CD4-positive, alpha-beta T cell (primary cell): ENCODE measurements at regions not wholly inside any gene's neighbourhood (a gene's known extent, or its start where the extent isn't known, plus 50 kb on each side); places are given as distances from the start of the nearest gene placed in this dataset.
"Not testable (repeated sequence)": the region's sequence is repeated elsewhere in the genome, so short reads cannot be mapped to it uniquely, and the experiment has no call there.

Experiments used
- ATAC-seq: fragments of 200-7000 bp; cut with Tn5 transposase; one replicate; pipeline ENCODE4 v1.10.0; 2022; ENCODE audit warnings: mild to moderate bottlenecking; ENCODE audit not compliant: poor library complexity
- CTCF ChIA-PET: fragments of 350-600 bp; sonication (Branson Sonifier 250); formaldehyde crosslinking; loops from one replicate; lab custom pipeline; 2021; ENCODE audit warnings: antibody characterized with exemption, inconsistent platforms; lab: Charles Lee
- POLR2A ChIA-PET: fragments of 350-600 bp; sonication (Branson Sonifier 250); formaldehyde crosslinking; loops from one replicate; lab custom pipeline; 2021; ENCODE audit warnings: antibody characterized with exemption, inconsistent platforms; lab: Charles Lee
- DNase-seq, 14 experiments: peaks; one replicate each; pipeline ENCODE4 v3.0.0-alpha.2; 2013 to 2020; ENCODE audit warnings: mixed read lengths in 2 of 14
- H3K27ac ChIP-seq, 2 donors: one replicate each; pipeline versions ENCODE4 v1.5.1 to v1.7.0; 2013; ENCODE audit warnings: low read length in 2 of 2, low read depth in 1 of 2, mild to moderate bottlenecking in 1 of 2
- H3K27me3 ChIP-seq, 2 experiments: 1 replicate in 1 of 2; 2 replicates in 1 of 2; pipeline versions ENCODE4 v1.6.1 to v1.7.0; 2013; ENCODE audit warnings: low read length in 2 of 2, control low read depth in 1 of 2, mild to moderate bottlenecking in 1 of 2, moderate library complexity in 1 of 2; ENCODE audit not compliant: insufficient read depth in 2 of 2, control insufficient read depth in 1 of 2
- H3K36me3 ChIP-seq: one replicate; pipeline ENCODE4 v1.6.1; 2013; ENCODE audit warnings: low read length, control low read depth; ENCODE audit not compliant: insufficient read depth
- H3K4me1 ChIP-seq: one replicate; pipeline ENCODE4 v1.6.1; 2013; ENCODE audit warnings: low read length, control low read depth; ENCODE audit not compliant: insufficient read depth
- H3K4me3 ChIP-seq: one replicate; pipeline ENCODE4 v1.5.1; 2013; ENCODE audit warnings: mild to moderate bottlenecking, low read length, moderate library complexity
- H3K9me3 ChIP-seq, 2 experiments: 1 replicate in 1 of 2; 2 replicates in 1 of 2; pipeline versions ENCODE4 v1.6.1 to v1.7.0; 2013; ENCODE audit warnings: low read length in 2 of 2, mild to moderate bottlenecking in 2 of 2, control low read depth in 1 of 2, moderate library complexity in 1 of 2; ENCODE audit not compliant: control insufficient read depth in 1 of 2, insufficient read depth in 1 of 2
- H3K27ac Mint-ChIP-seq: one replicate; pipeline ENCODE4 v1.8.0; 2020; ENCODE audit warnings: mixed read lengths
- H3K27me3 Mint-ChIP-seq: one replicate; pipeline ENCODE4 v1.8.0; 2021; ENCODE audit warnings: mixed read lengths
- H3K36me3 Mint-ChIP-seq: one replicate; pipeline ENCODE4 v1.8.0; 2021; ENCODE audit warnings: low read depth, mixed read lengths
- H3K4me1 Mint-ChIP-seq: one replicate; pipeline ENCODE4 v1.8.0; 2021; ENCODE audit warnings: low read depth, mixed read lengths
- H3K4me3 Mint-ChIP-seq: one replicate; pipeline ENCODE4 v1.8.0; 2020; ENCODE audit warnings: mild to moderate bottlenecking, mixed read lengths
- H3K9me3 Mint-ChIP-seq: one replicate; pipeline ENCODE4 v1.8.0; 2020; ENCODE audit warnings: mixed read lengths
- intact Hi-C, 2 experiments: fragments of 100-400 bp; cut with DNase I in 1 of 2; cut with micrococcal nuclease in 1 of 2; formaldehyde crosslinking; loops; one replicate each; pipeline versions ENCODE4 v1.15.1 to v1.9.0; 2023 to 2025; cut with DNase I, micrococcal nuclease
- TF ChIP-seq, protein P1 (sequence below): fragments of 200-600 bp; IDR thresholded peaks from one replicate; pipeline ENCODE4 v1.8.0; 2022; ENCODE audit warnings: antibody characterized with exemption, mild to moderate bottlenecking

DNA sequence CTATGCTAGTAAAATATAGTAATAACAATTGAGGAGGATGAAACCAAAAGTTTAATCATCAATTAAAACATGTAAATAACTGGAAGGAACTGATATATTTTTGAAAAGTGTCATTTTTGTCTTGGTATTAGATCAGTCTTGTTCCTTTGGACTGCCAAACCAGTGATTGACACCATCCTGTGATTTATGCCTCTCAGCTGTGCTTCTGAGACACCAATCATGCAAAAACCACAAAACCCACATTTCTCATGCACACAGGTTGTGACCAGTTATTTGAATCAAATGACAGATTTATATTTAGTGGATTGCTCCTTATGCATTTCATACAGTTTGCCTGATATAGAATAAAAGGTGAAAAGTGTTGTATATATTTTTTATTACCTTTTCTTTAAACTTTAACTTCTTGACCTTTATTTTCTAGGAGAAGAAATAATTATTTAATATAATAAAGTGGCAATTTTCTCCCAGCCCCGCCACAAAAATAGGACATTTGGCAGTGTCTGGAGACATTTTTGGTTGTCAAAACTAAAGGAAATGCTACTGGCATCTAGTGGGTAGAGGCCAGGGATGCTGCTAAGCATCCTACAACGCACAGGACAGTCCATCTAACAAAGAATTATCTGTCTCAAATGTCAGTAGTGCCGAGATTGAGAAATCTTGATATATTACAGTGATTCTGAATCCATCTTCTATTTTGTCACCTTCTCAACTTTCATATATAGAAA lies 383.6 kb downstream of the BCKDHB start:
- H3K27me3 ChIP-seq, result no peaks in the 10 kb centered on the region
- no peak overlapping the region for H3K4me3 ChIP-seq
- H3K9me3 Mint-ChIP-seq, result peaks cover 2% of the 10 kb centered on the region
- H3K36me3 Mint-ChIP-seq, result no peaks in the 10 kb centered on the region
- intact Hi-C loops, result no loop called here
- TF ChIP-seq, protein P1, sequence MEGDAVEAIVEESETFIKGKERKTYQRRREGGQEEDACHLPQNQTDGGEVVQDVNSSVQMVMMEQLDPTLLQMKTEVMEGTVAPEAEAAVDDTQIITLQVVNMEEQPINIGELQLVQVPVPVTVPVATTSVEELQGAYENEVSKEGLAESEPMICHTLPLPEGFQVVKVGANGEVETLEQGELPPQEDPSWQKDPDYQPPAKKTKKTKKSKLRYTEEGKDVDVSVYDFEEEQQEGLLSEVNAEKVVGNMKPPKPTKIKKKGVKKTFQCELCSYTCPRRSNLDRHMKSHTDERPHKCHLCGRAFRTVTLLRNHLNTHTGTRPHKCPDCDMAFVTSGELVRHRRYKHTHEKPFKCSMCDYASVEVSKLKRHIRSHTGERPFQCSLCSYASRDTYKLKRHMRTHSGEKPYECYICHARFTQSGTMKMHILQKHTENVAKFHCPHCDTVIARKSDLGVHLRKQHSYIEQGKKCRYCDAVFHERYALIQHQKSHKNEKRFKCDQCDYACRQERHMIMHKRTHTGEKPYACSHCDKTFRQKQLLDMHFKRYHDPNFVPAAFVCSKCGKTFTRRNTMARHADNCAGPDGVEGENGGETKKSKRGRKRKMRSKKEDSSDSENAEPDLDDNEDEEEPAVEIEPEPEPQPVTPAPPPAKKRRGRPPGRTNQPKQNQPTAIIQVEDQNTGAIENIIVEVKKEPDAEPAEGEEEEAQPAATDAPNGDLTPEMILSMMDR, result no peak
- no peaks in the 10 kb centered on the region for H3K4me1 ChIP-seq
- ChIA-PET CTCF (no interaction called here), POLR2A (no interaction called here)
- no peak overlapping the region for H3K27ac ChIP-seq
- H3K27ac Mint-ChIP-seq, result no peak overlapping the region
- DNase-seq (no peak), ATAC-seq (no peak)
- H3K9me3 ChIP-seq, result no peaks in the 10 kb centered on the region
- H3K27me3 Mint-ChIP-seq, result no peaks in the 10 kb centered on the region
- no peaks in the 10 kb centered on the region for H3K4me1 Mint-ChIP-seq
- no peaks in the 10 kb centered on the region for H3K36me3 ChIP-seq
- no peak overlapping the region for H3K4me3 Mint-ChIP-seq

- Mint-ChIP-seq H3K27me3 (peaks cover 5% of the 10 kb centered on the region), H3K4me3 (no peak overlapping the region), H3K9me3 (peaks cover 2% of the 10 kb centered on the region), H3K36me3 (no peaks in the 10 kb centered on the region), H3K27ac (no peak overlapping the region), H3K4me1 (no peaks in the 10 kb centered on the region)
- no peak overlapping the region for H3K4me3 ChIP-seq
- intact Hi-C loops, result no loop called here
- no peaks in the 10 kb centered on the region for H3K4me1 ChIP-seq
- TF ChIP-seq, protein P1, result no peak
- ChIA-PET CTCF (no interaction called here), POLR2A (no interaction called here)
- DNase-seq, result no peak
- no peaks in the 10 kb centered on the region for H3K27me3 ChIP-seq
- no peaks in the 10 kb centered on the region for H3K36me3 ChIP-seq
- no peak overlapping the region for H3K27ac ChIP-seq
- ATAC-seq, result no peak
- no peaks in the 10 kb centered on the region for H3K9me3 ChIP-seq
These were observed 381.7 kb downstream of the BCKDHB start for GRCh38 chr6:80488190-80488589.

DNA sequence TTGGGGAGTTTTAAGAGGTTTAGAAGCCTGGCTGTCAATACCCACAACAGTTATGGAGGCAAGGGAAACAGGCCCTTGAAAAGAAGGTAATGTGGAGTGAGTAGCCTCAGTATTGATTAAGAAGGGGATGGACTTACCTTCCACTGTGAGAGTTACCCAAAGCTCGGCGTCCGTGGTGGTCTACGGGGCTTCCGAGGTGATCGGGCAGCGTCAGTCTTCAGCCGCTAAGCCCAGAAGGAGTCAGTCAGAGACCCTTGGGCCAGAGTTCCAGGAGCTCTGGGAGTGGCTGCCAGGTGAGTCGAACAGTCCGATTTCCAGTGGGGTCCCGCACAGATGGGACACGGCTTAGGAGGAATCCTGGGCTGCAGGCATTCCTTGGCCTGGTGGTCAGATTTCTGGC lies 379.0 kb downstream of the BCKDHB start:
- H3K27me3 ChIP-seq, H3K4me1 Mint-ChIP-seq, intact Hi-C loops, H3K9me3 Mint-ChIP-seq, H3K9me3 ChIP-seq, H3K36me3 ChIP-seq, H3K27ac ChIP-seq, ATAC-seq, H3K36me3 Mint-ChIP-seq, CTCF ChIA-PET, H3K27ac Mint-ChIP-seq, H3K27me3 Mint-ChIP-seq, H3K4me3 Mint-ChIP-seq, DNase-seq, POLR2A ChIA-PET, H3K4me3 ChIP-seq, H3K4me1 ChIP-seq: not testable (repeated sequence)

DNA sequence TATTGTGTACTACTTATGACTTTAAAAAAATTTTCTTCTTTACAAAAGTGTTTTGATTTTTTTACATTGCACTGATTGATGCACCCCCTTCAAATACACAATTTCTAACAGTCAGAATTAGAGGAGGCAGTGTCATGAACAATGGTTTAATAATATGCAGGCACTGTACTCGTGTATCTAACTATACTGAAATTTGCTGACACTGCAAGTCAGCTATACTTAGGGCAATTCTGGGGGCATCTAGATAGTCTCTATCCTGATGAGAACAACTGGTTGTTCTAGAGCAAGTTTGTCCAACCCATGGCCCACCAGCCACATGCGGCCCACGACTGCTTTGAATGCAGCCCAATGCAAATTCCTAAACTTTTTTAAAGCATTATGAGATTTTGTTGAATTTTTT lies 375.6 kb downstream of the BCKDHB start:
- intact Hi-C loops, result no loop called here
- Histone ChIP-seq H3K27me3 (no peaks in the 10 kb centered on the region), H3K36me3 (no peaks in the 10 kb centered on the region), H3K4me1 (no peaks in the 10 kb centered on the region), H3K27ac (no peak overlapping the region), H3K9me3 (no peaks in the 10 kb centered on the region), H3K4me3 (no peak overlapping the region)
- DNase-seq (no peak), ATAC-seq (no peak)
- H3K4me3 Mint-ChIP-seq, result no peak overlapping the region
- peaks cover 5% of the 10 kb centered on the region for H3K27me3 Mint-ChIP-seq
- H3K9me3 Mint-ChIP-seq, result no peaks in the 10 kb centered on the region
- TF ChIP-seq, protein P1, result no peak
- ChIA-PET POLR2A (no interaction called here), CTCF (no interaction called here)
- H3K4me1 Mint-ChIP-seq, result no peaks in the 10 kb centered on the region
- no peak overlapping the region for H3K27ac Mint-ChIP-seq
- no peaks in the 10 kb centered on the region for H3K36me3 Mint-ChIP-seq
